Parathyroid adenoma (tissue), 2 donors: ENCODE measurements at regions not wholly inside any gene's neighbourhood (a gene's known extent, or its start where the extent isn't known, plus 50 kb on each side); places are given as distances from the start of the nearest gene placed in this dataset.

ENCODE experiments used
- H2AFZ ChIP-seq: fragments of 300-600 bp; sonication (generic); one replicate; pipeline ENCODE4 v1.7.0; 2017; ENCODE audit warnings: antibody characterized with exemption, mild to moderate bottlenecking
- H3K27ac ChIP-seq: fragments of 300-600 bp; sonication (generic); one replicate; pipeline ENCODE4 v1.7.0; 2017
- H3K27me3 ChIP-seq: fragments of 300-600 bp; sonication (generic); one replicate; pipeline ENCODE4 v1.7.0; 2017; ENCODE audit warnings: low read length; ENCODE audit not compliant: control insufficient read depth, insufficient read depth
- H3K36me3 ChIP-seq: fragments of 300-600 bp; sonication (generic); one replicate; pipeline ENCODE4 v1.7.0; 2017; ENCODE audit warnings: low read length; ENCODE audit not compliant: control insufficient read depth, insufficient read depth
- H3K4me1 ChIP-seq: fragments of 300-600 bp; sonication (generic); one replicate; pipeline ENCODE4 v1.7.0; 2017; ENCODE audit warnings: control low read depth
- H3K4me2 ChIP-seq: fragments of 300-600 bp; sonication (generic); one replicate; pipeline ENCODE4 v1.7.0; 2017; ENCODE audit warnings: low read length
- H3K4me3 ChIP-seq: fragments of 300-600 bp; sonication (generic); one replicate; pipeline ENCODE4 v1.7.0; 2017; ENCODE audit warnings: low read depth, low read length
- H3K79me2 ChIP-seq: fragments of 300-600 bp; sonication (generic); one replicate; pipeline ENCODE4 v1.7.0; 2017; ENCODE audit warnings: control low read depth
- H3K9ac ChIP-seq: fragments of 300-600 bp; sonication (generic); one replicate; pipeline ENCODE4 v1.7.0; 2017; ENCODE audit warnings: mild to moderate bottlenecking
- H3K9me3 ChIP-seq: fragments of 300-600 bp; sonication (generic); one replicate; pipeline ENCODE4 v1.7.0; 2017; ENCODE audit warnings: low read length; ENCODE audit not compliant: control insufficient read depth
- CTCF ChIP-seq: fragments of 300-600 bp; sonication (generic); IDR thresholded peaks from one replicate; pipeline ENCODE4 v1.7.0; 2017; ENCODE audit warnings: antibody characterized with exemption, mild to moderate bottlenecking
- donor health status: primary hyperparathyroidism.

DNA sequence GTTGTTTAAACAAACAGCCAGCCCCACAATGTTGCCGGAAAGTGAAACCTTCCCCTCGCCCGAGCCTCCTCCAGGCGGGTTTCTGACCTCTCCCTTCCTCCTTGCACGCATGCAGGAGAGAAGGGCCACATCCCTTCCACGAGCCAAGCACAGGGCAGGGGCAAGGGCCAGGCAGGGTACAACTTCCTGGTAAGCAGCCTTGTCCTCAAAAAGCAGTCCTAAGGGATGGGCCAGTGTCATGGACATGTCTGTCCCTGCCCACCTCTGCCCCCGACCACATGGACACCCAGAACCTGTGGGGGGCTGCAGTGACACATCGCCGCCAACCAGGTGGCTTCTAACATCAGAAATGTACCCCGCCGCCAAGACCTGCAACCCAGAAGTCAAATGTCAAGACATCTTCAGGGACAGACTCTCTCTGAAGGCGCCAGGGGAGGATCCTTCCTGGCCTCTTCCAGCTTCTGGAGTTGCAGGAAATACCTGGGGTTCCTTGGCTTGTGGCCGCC is 145.3 kb downstream of the CRYBB2 start:
- H3K27ac ChIP-seq: no peak overlapping the region
- no peak for TF ChIP-seq CTCF
- H3K36me3 ChIP-seq: no peaks in the 10 kb centered on the region
- no peak overlapping the region for H3K4me3 ChIP-seq
- H3K9me3 ChIP-seq: no peaks in the 10 kb centered on the region
- no peak overlapping the region for H3K4me2 ChIP-seq
- H3K27me3 ChIP-seq: no peaks in the 10 kb centered on the region
- H2AFZ ChIP-seq: no peak overlapping the region
- H3K4me1 ChIP-seq: no peaks in the 10 kb centered on the region
- peaks cover 7% of the 10 kb centered on the region for H3K79me2 ChIP-seq
- H3K9ac ChIP-seq: no peak overlapping the region

- Histone ChIP-seq H3K9ac (no peak overlapping the region), H2AFZ (no peak overlapping the region), H3K4me1 (no peaks in the 10 kb centered on the region), H3K9me3 (no peaks in the 10 kb centered on the region), H3K4me2 (no peak overlapping the region), H3K4me3 (no peak overlapping the region), H3K27me3 (no peaks in the 10 kb centered on the region), H3K79me2 (peaks cover 13% of the 10 kb centered on the region), H3K27ac (no peak overlapping the region), H3K36me3 (no peaks in the 10 kb centered on the region)
- no peak for TF ChIP-seq CTCF
These were observed 146.2 kb downstream of the CRYBB2 start for GRCh38 chr22:25365491-25366261.

DNA sequence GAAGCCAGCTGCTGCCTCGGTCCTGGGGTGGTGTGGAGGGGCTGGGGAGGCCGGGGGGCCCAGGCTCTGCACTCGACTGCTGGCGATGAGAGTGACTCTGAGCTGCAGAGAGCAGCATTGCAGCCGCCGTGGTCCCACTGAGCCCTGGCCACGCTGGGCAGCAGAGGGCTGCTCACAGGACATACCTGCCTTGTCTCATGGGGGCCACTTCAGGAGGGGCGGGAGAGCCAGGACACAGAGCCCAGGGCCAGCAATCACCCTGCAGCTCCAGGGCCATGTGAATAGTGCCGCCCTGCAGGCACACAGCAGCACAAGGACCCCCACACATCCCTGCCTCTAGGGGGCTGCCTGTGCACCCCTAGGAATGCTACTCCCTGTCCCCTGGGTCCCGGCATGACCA is 147.0 kb downstream of the CRYBB2 start:
- Histone ChIP-seq H3K27me3 (no peaks in the 10 kb centered on the region), H3K4me3 (no peak overlapping the region), H3K9ac (no peak overlapping the region), H3K4me1 (no peaks in the 10 kb centered on the region), H3K9me3 (no peaks in the 10 kb centered on the region), H3K4me2 (no peak overlapping the region), H3K79me2 (peaks cover 10% of the 10 kb centered on the region), H3K27ac (no peak overlapping the region), H2AFZ (no peak overlapping the region), H3K36me3 (no peaks in the 10 kb centered on the region)
- no peak for TF ChIP-seq CTCF

GRCh38 chr22:25366876-25367466 is 147.5 kb downstream of the CRYBB2 start:
- peaks cover 8% of the 10 kb centered on the region for H3K79me2 ChIP-seq
- H3K27ac ChIP-seq: no peak overlapping the region
- no peaks in the 10 kb centered on the region for H3K36me3 ChIP-seq
- no peak overlapping the region for H3K9ac ChIP-seq
- H3K9me3 ChIP-seq: no peaks in the 10 kb centered on the region
- H3K4me2 ChIP-seq: no peak overlapping the region
- H3K4me3 ChIP-seq: no peak overlapping the region
- H2AFZ ChIP-seq: no peak overlapping the region
- no peaks in the 10 kb centered on the region for H3K27me3 ChIP-seq
- H3K4me1 ChIP-seq: no peaks in the 10 kb centered on the region
- no peak for TF ChIP-seq CTCF
